T-helper 2 cell treated with Interferon-gamma antibody and Interleukin-4, amounts not matched to agents 5 μg/mL and 100 μg/mL, for 36 hours (primary cell): ENCODE measurements at regions not wholly inside any gene's neighbourhood (a gene's known extent, or its start where the extent isn't known, plus 50 kb on each side); places are given as distances from the start of the nearest gene placed in this dataset.
"Not testable (repeated sequence)": the region's sequence is repeated elsewhere in the genome, so short reads cannot be mapped to it uniquely, and the experiment has no call there.

Source experiments
- DNase-seq: peaks from one replicate; pipeline ENCODE4 v3.0.0; 2021; ENCODE audit warnings: low spot score
- H3K27ac Mint-ChIP-seq: one replicate; pipeline ENCODE4 v1.8.0; 2021; ENCODE audit warnings: mild to moderate bottlenecking, mixed read lengths
- H3K27me3 Mint-ChIP-seq: one replicate; pipeline ENCODE4 v1.8.0; 2021; ENCODE audit warnings: low read depth, mixed read lengths
- H3K36me3 Mint-ChIP-seq: one replicate; pipeline ENCODE4 v1.8.0; 2021; ENCODE audit warnings: low read depth, mixed read lengths
- H3K4me1 Mint-ChIP-seq: one replicate; pipeline ENCODE4 v1.8.0; 2021; ENCODE audit warnings: low read depth, mixed read lengths
- H3K4me3 Mint-ChIP-seq: one replicate; pipeline ENCODE4 v1.8.0; 2022; ENCODE audit warnings: mild to moderate bottlenecking, moderate library complexity, mixed read lengths
- H3K9me3 Mint-ChIP-seq: one replicate; pipeline ENCODE4 v1.8.0; 2021; ENCODE audit warnings: mixed read lengths

GRCh38 chr5:124512952-124513632 lies 233.3 kb downstream of the ZNF608 start:
- Mint-ChIP-seq H3K27me3 (no peaks in the 10 kb centered on the region), H3K4me1 (no peaks in the 10 kb centered on the region), H3K27ac (no peak overlapping the region), H3K36me3 (no peaks in the 10 kb centered on the region), H3K9me3 (no peaks in the 10 kb centered on the region), H3K4me3 (no peak overlapping the region)
- no peak for DNase-seq

- Mint-ChIP-seq H3K36me3 (no peaks in the 10 kb centered on the region), H3K27me3 (no peaks in the 10 kb centered on the region), H3K9me3 (no peaks in the 10 kb centered on the region), H3K4me1 (no peaks in the 10 kb centered on the region), H3K27ac (no peak overlapping the region), H3K4me3 (no peak overlapping the region)
- no peak for DNase-seq
Observed at GRCh38 chr5:124512236-124512635, 234.2 kb downstream of the ZNF608 start.

- DNase-seq, result no peak
- Mint-ChIP-seq H3K27me3 (no peaks in the 10 kb centered on the region), H3K27ac (no peak overlapping the region), H3K4me3 (no peak overlapping the region), H3K36me3 (no peaks in the 10 kb centered on the region), H3K4me1 (no peaks in the 10 kb centered on the region), H3K9me3 (no peaks in the 10 kb centered on the region)
Observed at GRCh38 chr5:124511791-124512190, 234.6 kb downstream of the ZNF608 start.

- Mint-ChIP-seq H3K4me1 (no peaks in the 10 kb centered on the region), H3K9me3 (no peaks in the 10 kb centered on the region), H3K36me3 (no peaks in the 10 kb centered on the region), H3K4me3 (no peak overlapping the region), H3K27ac (no peak overlapping the region), H3K27me3 (no peaks in the 10 kb centered on the region)
- DNase-seq, result no peak
Observed at GRCh38 chr5:124507688-124508087, 238.8 kb downstream of the ZNF608 start.

GRCh38 chr5:124504081-124504916 lies 242.1 kb downstream of the ZNF608 start:
- H3K4me1 Mint-ChIP-seq, result no peaks in the 10 kb centered on the region
- no peaks in the 10 kb centered on the region for H3K9me3 Mint-ChIP-seq
- H3K27me3 Mint-ChIP-seq, result no peaks in the 10 kb centered on the region
- DNase-seq, result no peak
- no peaks in the 10 kb centered on the region for H3K36me3 Mint-ChIP-seq
- H3K4me3 Mint-ChIP-seq, result no peak overlapping the region
- H3K27ac Mint-ChIP-seq, result no peak overlapping the region

- no peaks in the 10 kb centered on the region for H3K36me3 Mint-ChIP-seq
- no peaks in the 10 kb centered on the region for H3K9me3 Mint-ChIP-seq
- no peak for DNase-seq
Observed at GRCh38 chr5:124502551-124502950, 243.9 kb downstream of the ZNF608 start.

GRCh38 chr5:124499818-124500217 lies 246.6 kb downstream of the ZNF608 start:
- not testable (repeated sequence) for H3K4me1 Mint-ChIP-seq, H3K4me3 Mint-ChIP-seq, H3K9me3 Mint-ChIP-seq, H3K27ac Mint-ChIP-seq, DNase-seq, H3K36me3 Mint-ChIP-seq, H3K27me3 Mint-ChIP-seq

More at GRCh38 chr5:124502551-124502950, 243.9 kb downstream of the ZNF608 start:
- Mint-ChIP-seq H3K27ac (no peak overlapping the region), H3K27me3 (no peaks in the 10 kb centered on the region), H3K4me3 (no peak overlapping the region), H3K4me1 (no peaks in the 10 kb centered on the region)

GRCh38 chr5:124496968-124497367 lies 249.5 kb downstream of the ZNF608 start:
- not testable (repeated sequence) for H3K27ac Mint-ChIP-seq, H3K27me3 Mint-ChIP-seq, H3K9me3 Mint-ChIP-seq, H3K4me1 Mint-ChIP-seq, H3K36me3 Mint-ChIP-seq, DNase-seq, H3K4me3 Mint-ChIP-seq

GRCh38 chr5:124494540-124495116 lies 251.8 kb downstream of the ZNF608 start:
- Mint-ChIP-seq H3K27me3 (no peaks in the 10 kb centered on the region), H3K4me3 (no peak overlapping the region), H3K36me3 (no peaks in the 10 kb centered on the region), H3K27ac (no peak overlapping the region), H3K9me3 (peaks cover 9% of the 10 kb centered on the region), H3K4me1 (no peaks in the 10 kb centered on the region)
- no peak for DNase-seq

GRCh38 chr5:124492444-124493224 lies 253.8 kb downstream of the ZNF608 start:
- H3K27me3 Mint-ChIP-seq, result no peaks in the 10 kb centered on the region
- H3K4me3 Mint-ChIP-seq, result no peak overlapping the region
- peaks cover 17% of the 10 kb centered on the region for H3K9me3 Mint-ChIP-seq
- no peak overlapping the region for H3K27ac Mint-ChIP-seq
- H3K36me3 Mint-ChIP-seq, result no peaks in the 10 kb centered on the region
- no peak for DNase-seq
- H3K4me1 Mint-ChIP-seq, result no peaks in the 10 kb centered on the region

GRCh38 chr5:124490315-124490714 lies 256.1 kb downstream of the ZNF608 start:
- not testable (repeated sequence) for H3K36me3 Mint-ChIP-seq, H3K4me1 Mint-ChIP-seq, H3K27ac Mint-ChIP-seq

GRCh38 chr5:124481419-124481818 lies 265.0 kb downstream of the ZNF608 start:
- no peaks in the 10 kb centered on the region for H3K4me1 Mint-ChIP-seq
- H3K9me3 Mint-ChIP-seq, result no peaks in the 10 kb centered on the region
- no peak for DNase-seq
- H3K4me3 Mint-ChIP-seq, result no peak overlapping the region
- no peaks in the 10 kb centered on the region for H3K27me3 Mint-ChIP-seq
- H3K27ac Mint-ChIP-seq, result no peak overlapping the region
- no peaks in the 10 kb centered on the region for H3K36me3 Mint-ChIP-seq

More at GRCh38 chr5:124490315-124490714, 256.1 kb downstream of the ZNF608 start:
- not testable (repeated sequence) for H3K4me3 Mint-ChIP-seq, DNase-seq, H3K27me3 Mint-ChIP-seq
- peaks cover 24% of the 10 kb centered on the region for H3K9me3 Mint-ChIP-seq

GRCh38 chr5:124480964-124481363 lies 265.5 kb downstream of the ZNF608 start:
- no peak overlapping the region for H3K4me3 Mint-ChIP-seq
- H3K27ac Mint-ChIP-seq, result no peak overlapping the region
- H3K9me3 Mint-ChIP-seq, result no peaks in the 10 kb centered on the region
- H3K27me3 Mint-ChIP-seq, result no peaks in the 10 kb centered on the region
- no peak for DNase-seq
- H3K4me1 Mint-ChIP-seq, result no peaks in the 10 kb centered on the region
- H3K36me3 Mint-ChIP-seq, result no peaks in the 10 kb centered on the region

GRCh38 chr5:124480022-124480421 lies 266.4 kb downstream of the ZNF608 start:
- H3K4me1 Mint-ChIP-seq, result no peaks in the 10 kb centered on the region
- H3K27me3 Mint-ChIP-seq, result no peaks in the 10 kb centered on the region
- H3K9me3 Mint-ChIP-seq, result no peaks in the 10 kb centered on the region
- H3K27ac Mint-ChIP-seq, result no peak overlapping the region
- H3K4me3 Mint-ChIP-seq, result no peak overlapping the region
- DNase-seq, result no peak
- no peaks in the 10 kb centered on the region for H3K36me3 Mint-ChIP-seq
